OCI-LY3 (cell line): ENCODE measurements at regions not wholly inside any gene's neighbourhood (a gene's known extent, or its start where the extent isn't known, plus 50 kb on each side); places are given as distances from the start of the nearest gene placed in this dataset.
A peak's percentile ranks its signal among the peaks of the same experiment; 100 is the strongest.

Experiments used
- H2AFZ ChIP-seq: fragments of 200-600, 300-600 bp; shearing (Covaris generic); 2 replicates; pipeline ENCODE4 v1.6.0; 2014; ENCODE audit warnings: antibody characterized with exemption, low read depth, low read length
- H3K27ac ChIP-seq: fragments of 200-600, 300-600 bp; sonication (generic); 2 replicates; pipeline ENCODE4 v1.5.1; 2014; ENCODE audit warnings: mild to moderate bottlenecking, low read length, moderate library complexity, mixed read lengths
- H3K27me3 ChIP-seq: fragments of 200-600, 300-600 bp; sonication (generic); 2 replicates; pipeline ENCODE4 v1.6.1; 2014; ENCODE audit warnings: low read depth, low read length, mixed read lengths
- H3K36me3 ChIP-seq: fragments of 200-600, 300-600 bp; sonication (generic); replicated peaks from 2 replicates; pipeline ENCODE3; 2014; ENCODE audit warnings: low read depth, low read length, mixed read lengths
- H3K4me1 ChIP-seq: fragments of 300-600, 200-600 bp; sonication (generic); 2 replicates; pipeline ENCODE4 v1.6.1; 2014; ENCODE audit warnings: low read length, mixed read lengths
- H3K4me2 ChIP-seq: fragments of 200-600, 300-600 bp; sonication (generic); 2 replicates; pipeline ENCODE4 v1.6.1; 2014; ENCODE audit warnings: low read length, mixed read lengths
- H3K4me3 ChIP-seq: fragments of 300-600, 200-600 bp; sonication (generic); 2 replicates; pipeline ENCODE4 v1.5.1; 2014; ENCODE audit warnings: antibody characterized with exemption, mild to moderate bottlenecking, low read length, moderate library complexity
- H3K79me2 ChIP-seq: fragments of 300-600, 200-600 bp; shearing (Covaris generic); 2 replicates; pipeline ENCODE4 v1.6.1; 2014; ENCODE audit warnings: mild to moderate bottlenecking, low read length, mixed read lengths
- H3K9ac ChIP-seq: fragments of 300-600, 200-600 bp; shearing (Covaris generic); 2 replicates; pipeline ENCODE4 v1.6.0; 2014; ENCODE audit warnings: mild to moderate bottlenecking, low read length, moderate library complexity
- H3K9me3 ChIP-seq: fragments of 200-600, 300-600 bp; shearing (Covaris generic); 2 replicates; pipeline ENCODE4 v1.6.1; 2014; ENCODE audit warnings: low read length, mixed read lengths; ENCODE audit not compliant: insufficient read depth
- H4K20me1 ChIP-seq: fragments of 200-600, 300-600 bp; sonication (generic); 2 replicates; pipeline ENCODE4 v1.6.1; 2016; ENCODE audit warnings: low read length, mixed read lengths; ENCODE audit not compliant: insufficient read depth
- EZH2phosphoT487 ChIP-seq: fragments of 200-600 bp; shearing (Covaris generic); IDR thresholded peaks from 2 replicates; pipeline ENCODE4 v1.6.1; 2018; ENCODE audit warnings: antibody characterized with exemption, mixed run types, low read depth
- TF ChIP-seq, protein P1 (sequence below): fragments of 200-600, 300-600 bp; sonication (generic); IDR thresholded peaks from 2 replicates; pipeline ENCODE4 v1.5.1; 2014; ENCODE audit warnings: antibody characterized with exemption, low read length, low read depth

DNA sequence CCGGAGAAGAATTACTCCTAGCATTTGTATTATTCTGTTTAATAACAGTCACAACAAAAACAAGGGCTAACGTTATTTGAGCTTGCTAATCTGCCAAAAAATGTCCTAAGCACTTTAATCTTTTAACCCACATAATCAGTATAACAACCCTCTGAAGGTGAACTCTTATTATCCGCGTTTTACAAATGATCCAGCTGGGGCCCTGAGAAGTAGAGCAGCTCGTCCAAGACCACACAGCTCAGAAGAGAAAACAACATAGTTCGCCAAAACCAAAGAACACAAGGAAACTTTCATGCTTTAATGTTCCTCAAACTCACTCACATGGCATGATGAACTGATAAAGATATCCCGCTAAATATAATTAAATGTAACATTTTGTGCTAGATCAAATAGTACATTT, 159.7 kb upstream of the ZNF236 start:
- Histone ChIP-seq H3K27ac (no peak overlapping the region), H3K9ac (no peak overlapping the region), H3K36me3 (no peaks in the 10 kb centered on the region), H3K27me3 (no peaks in the 10 kb centered on the region), H3K4me3 (no peak overlapping the region), H3K4me2 (no peak overlapping the region), H2AFZ (no peak overlapping the region), H3K9me3 (no peaks in the 10 kb centered on the region), H3K79me2 (no peaks in the 10 kb centered on the region), H4K20me1 (no peaks in the 10 kb centered on the region), H3K4me1 (no peaks in the 10 kb centered on the region)
- TF ChIP-seq, protein P1, sequence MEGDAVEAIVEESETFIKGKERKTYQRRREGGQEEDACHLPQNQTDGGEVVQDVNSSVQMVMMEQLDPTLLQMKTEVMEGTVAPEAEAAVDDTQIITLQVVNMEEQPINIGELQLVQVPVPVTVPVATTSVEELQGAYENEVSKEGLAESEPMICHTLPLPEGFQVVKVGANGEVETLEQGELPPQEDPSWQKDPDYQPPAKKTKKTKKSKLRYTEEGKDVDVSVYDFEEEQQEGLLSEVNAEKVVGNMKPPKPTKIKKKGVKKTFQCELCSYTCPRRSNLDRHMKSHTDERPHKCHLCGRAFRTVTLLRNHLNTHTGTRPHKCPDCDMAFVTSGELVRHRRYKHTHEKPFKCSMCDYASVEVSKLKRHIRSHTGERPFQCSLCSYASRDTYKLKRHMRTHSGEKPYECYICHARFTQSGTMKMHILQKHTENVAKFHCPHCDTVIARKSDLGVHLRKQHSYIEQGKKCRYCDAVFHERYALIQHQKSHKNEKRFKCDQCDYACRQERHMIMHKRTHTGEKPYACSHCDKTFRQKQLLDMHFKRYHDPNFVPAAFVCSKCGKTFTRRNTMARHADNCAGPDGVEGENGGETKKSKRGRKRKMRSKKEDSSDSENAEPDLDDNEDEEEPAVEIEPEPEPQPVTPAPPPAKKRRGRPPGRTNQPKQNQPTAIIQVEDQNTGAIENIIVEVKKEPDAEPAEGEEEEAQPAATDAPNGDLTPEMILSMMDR: no peak
- TF ChIP-seq EZH2phosphoT487: no peak

DNA sequence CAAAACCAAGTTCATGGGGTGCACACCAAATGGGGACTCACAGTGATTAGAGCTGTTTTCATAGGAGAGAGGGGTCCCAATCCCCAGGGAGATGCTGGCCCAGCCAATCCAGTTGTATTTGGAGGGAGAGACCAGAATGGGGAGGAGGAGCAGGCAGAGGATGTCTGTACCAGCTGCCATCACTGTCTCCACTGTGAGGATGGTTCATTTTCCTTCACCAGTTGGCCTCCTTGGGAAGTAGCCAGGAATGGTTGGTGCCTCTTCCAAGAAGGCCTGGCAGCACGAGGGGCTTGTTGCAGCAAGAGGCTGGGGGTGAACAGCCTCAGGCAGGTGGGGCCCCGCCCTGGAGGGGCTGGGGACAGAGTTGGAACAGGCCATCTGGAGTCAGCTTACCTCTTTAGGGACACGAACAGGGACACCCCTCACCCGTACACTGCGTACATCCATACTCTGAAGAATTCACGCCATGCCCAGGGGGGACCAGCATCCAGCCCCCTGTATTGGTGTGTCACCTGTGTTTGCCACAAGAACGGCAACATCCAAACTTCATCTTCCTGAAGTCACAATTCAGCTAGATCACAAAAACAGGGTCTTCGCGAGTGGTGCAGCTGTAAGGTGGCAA, 161.7 kb upstream of the ZNF236 start:
- H4K20me1 ChIP-seq: no peaks in the 10 kb centered on the region
- no peaks in the 10 kb centered on the region for H3K9me3 ChIP-seq
- H3K4me3 ChIP-seq: no peak overlapping the region
- no peaks in the 10 kb centered on the region for H3K79me2 ChIP-seq
- TF ChIP-seq, protein P1: no peak
- no peaks in the 10 kb centered on the region for H3K36me3 ChIP-seq
- H3K27me3 ChIP-seq: peaks cover 14% of the 10 kb centered on the region
- H3K9ac ChIP-seq: no peak overlapping the region
- H2AFZ ChIP-seq: no peak overlapping the region
- H3K27ac ChIP-seq: no peak overlapping the region
- no peak overlapping the region for H3K4me2 ChIP-seq
- H3K4me1 ChIP-seq: no peaks in the 10 kb centered on the region

DNA sequence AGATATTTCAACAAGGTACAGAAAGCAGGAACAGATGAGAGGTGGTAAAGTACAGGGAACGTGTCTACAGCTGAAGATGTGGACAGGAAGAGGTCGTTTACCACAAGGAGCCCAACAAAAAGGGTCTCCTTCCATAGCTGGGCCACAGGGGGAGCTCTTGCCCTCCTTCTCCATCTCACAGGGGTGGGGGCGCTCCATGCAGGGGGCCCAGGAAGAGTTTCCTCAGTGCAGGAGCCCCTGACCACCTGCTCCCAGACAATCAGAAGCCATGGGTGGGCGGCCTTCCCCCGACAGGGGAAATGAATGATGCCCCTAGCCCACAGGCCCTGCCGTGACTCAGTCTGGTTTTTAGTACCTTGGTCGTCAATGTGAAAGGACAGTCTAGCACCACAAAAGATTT, 163.6 kb upstream of the ZNF516 start:
- Histone ChIP-seq H3K27ac (no peak overlapping the region), H4K20me1 (no peaks in the 10 kb centered on the region), H3K4me2 (peak overlapping the region; percentile 6; the same call in 1 of the 2 replicates), H3K9ac (no peak overlapping the region), H3K79me2 (no peaks in the 10 kb centered on the region), H2AFZ (peak overlapping the region; percentile 59; the same call in 1 of the 2 replicates), H3K36me3 (no peaks in the 10 kb centered on the region), H3K4me1 (no peaks in the 10 kb centered on the region), H3K4me3 (no peak overlapping the region), H3K9me3 (no peaks in the 10 kb centered on the region), H3K27me3 (peaks cover 26% of the 10 kb centered on the region)
- TF ChIP-seq, protein P1: peak; percentile 52
- no peak for TF ChIP-seq EZH2phosphoT487

DNA sequence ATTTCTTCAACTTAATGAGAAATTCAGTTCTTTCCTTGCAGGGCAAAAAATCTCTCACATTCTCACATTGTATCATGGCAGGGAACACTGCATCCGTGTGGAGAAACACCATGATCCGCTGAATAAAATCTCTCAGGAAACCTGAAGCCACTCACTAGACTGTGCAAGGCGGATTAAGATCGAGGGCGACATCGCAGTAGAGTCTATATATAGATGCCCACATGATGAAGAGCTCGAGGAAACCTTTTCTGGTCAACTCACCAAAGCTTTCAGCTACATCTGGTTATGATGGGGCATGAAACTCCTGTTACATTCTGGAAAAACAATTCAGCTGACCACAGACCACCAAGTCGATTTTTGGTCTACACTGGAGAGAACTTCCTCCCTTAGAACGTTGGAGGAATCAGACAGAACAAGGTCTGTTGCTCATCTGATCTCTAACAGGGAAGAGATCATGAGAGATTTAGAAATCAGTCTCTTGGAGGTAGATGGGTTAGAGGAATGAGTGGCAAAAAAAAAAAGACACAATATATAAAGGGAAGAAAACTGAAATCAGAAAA, 162.9 kb upstream of the ZNF516 start:
- Histone ChIP-seq H3K9me3 (no peaks in the 10 kb centered on the region), H3K4me3 (no peak overlapping the region), H3K36me3 (no peaks in the 10 kb centered on the region), H2AFZ (no peak overlapping the region), H3K27ac (no peak overlapping the region), H3K4me1 (no peaks in the 10 kb centered on the region), H3K4me2 (no peak overlapping the region), H4K20me1 (no peaks in the 10 kb centered on the region), H3K9ac (no peak overlapping the region), H3K79me2 (no peaks in the 10 kb centered on the region), H3K27me3 (peaks cover 26% of the 10 kb centered on the region)
- TF ChIP-seq, protein P1: no peak
- TF ChIP-seq EZH2phosphoT487: no peak
